ENCODE measurements at regions not wholly inside any gene's neighbourhood (a gene's known extent, or its start where the extent isn't known, plus 50 kb on each side); places are given as distances from the start of the nearest gene placed in this dataset.

DNA sequence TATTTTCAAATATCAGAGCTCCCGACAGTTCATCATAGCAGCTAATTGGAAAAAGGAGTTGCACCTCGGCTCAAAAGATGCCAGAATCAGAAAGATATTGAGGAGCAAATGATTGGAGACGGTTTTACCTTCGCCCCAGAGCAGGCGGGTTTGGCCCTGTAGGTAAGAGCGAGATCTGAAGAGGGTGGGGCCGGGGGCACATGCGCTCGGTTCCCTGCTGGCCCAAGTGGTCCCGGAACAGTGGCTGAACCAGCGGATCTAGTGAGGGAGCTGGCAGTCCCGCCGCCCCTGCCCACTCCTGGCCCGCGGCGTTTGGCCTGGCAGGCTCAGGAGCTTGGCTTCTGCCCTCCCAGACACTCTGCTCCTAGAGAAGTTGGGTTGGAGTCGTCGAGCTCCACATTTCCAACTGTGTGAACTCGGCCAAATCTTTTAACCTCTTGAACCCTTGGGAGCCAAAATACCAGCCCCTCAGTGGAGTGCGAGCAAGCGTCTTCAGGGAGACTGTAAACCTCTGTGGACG is 79.1 kb downstream of the RHCG start:
- TF ChIP-seq, protein P1, sequence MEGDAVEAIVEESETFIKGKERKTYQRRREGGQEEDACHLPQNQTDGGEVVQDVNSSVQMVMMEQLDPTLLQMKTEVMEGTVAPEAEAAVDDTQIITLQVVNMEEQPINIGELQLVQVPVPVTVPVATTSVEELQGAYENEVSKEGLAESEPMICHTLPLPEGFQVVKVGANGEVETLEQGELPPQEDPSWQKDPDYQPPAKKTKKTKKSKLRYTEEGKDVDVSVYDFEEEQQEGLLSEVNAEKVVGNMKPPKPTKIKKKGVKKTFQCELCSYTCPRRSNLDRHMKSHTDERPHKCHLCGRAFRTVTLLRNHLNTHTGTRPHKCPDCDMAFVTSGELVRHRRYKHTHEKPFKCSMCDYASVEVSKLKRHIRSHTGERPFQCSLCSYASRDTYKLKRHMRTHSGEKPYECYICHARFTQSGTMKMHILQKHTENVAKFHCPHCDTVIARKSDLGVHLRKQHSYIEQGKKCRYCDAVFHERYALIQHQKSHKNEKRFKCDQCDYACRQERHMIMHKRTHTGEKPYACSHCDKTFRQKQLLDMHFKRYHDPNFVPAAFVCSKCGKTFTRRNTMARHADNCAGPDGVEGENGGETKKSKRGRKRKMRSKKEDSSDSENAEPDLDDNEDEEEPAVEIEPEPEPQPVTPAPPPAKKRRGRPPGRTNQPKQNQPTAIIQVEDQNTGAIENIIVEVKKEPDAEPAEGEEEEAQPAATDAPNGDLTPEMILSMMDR (IDR thresholded peaks at IDR 0.05; ENCODE audit: low read depth, low read length, poor library complexity, severe bottlenecking): no peak
- no peak for TF ChIP-seq EZH2phosphoT487 (IDR thresholded peaks at IDR 0.05; ENCODE audit: borderline replicate concordance, low read length)
